HG03095 (cell line): ENCODE measurements at regions not wholly inside any gene's neighbourhood (a gene's known extent, or its start where the extent isn't known, plus 50 kb on each side); places are given as distances from the start of the nearest gene placed in this dataset.

Source experiments
- ATAC-seq: cut with Tn5 transposase; IDR thresholded peaks from one replicate; pipeline ENCODE4 v1.9.1; 2021; ENCODE audit warnings: moderate library complexity; ENCODE audit not compliant: unreplicated experiment

DNA sequence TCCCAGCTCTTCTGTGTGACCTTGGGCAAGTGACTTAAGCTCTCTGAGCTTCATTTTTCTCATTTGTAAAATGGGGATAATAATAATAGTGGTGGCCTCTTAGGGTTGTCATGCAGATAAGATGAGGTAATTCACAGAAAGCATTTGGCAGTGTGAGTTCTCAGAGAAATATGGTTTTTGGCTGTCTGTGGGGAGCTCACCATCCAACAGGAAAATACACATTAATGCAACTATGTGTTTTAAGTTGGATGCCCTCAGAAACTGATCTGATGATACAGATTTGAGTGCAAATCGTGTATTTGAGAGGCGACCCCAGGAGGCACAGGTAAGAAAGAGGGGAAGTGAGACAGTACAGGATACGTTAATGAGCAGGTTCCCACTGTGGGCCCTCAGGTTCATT is 56.1 kb upstream of the SPRED2 start:
- ATAC-seq, result no peak

DNA sequence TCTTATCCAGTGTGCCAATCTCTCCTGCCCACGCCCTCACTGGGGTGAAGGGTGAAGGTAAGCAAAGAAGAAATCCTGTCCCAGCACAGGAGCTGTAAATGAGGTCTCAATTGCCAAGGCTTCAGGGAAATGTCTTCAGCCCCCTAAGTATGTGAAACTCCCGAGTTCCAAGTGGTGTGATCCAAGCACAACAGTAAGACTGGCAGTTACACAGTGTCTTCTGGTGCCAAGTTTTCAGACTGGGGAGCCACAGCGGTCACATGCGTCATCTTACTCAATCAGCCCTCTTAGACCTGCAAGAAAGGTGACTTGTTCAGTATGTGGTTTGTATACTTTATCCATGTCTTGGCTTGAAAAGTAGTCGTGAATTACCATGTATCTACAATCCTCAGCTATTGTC is 55.0 kb upstream of the SPRED2 start:
- ATAC-seq, result no peak

DNA sequence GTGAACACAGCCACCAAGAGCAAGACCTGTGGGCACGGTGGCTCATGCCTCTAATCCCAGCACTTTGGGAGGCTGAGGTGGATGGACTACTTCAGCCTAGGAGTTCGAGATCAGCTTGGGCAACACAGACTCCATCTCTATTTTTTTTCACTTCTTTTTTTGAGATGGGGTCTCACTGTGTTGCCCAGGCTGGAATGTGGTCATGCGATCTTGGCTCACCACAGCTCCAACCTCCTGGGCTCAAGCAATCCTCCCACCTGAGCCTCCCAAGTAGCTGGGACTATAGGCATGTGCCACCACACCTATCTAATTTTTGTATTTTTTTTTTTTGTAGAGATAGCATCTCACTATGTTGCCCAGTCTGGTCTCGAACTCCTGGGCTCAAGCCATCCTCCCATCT is 54.4 kb upstream of the SPRED2 start:
- no peak for ATAC-seq

DNA sequence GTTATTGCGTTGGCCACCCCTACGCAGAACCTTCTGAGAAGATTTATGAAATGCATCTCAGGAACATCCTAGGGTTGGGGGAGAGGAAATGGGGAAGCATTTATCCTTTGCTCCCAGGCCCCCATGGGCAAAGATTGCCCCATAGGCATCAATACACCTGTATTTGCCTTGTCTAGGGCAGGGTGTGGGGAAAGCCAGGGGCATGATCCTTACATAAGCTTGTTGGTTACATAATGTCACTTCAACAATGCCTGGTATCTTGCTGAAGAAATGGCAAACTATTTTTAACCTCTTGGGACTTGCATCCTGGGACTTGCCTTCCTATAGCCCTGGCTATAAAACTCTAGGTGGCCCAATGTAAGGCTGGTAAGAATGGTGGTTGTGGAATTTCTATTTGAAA is 53.9 kb upstream of the SPRED2 start:
- no peak for ATAC-seq

DNA sequence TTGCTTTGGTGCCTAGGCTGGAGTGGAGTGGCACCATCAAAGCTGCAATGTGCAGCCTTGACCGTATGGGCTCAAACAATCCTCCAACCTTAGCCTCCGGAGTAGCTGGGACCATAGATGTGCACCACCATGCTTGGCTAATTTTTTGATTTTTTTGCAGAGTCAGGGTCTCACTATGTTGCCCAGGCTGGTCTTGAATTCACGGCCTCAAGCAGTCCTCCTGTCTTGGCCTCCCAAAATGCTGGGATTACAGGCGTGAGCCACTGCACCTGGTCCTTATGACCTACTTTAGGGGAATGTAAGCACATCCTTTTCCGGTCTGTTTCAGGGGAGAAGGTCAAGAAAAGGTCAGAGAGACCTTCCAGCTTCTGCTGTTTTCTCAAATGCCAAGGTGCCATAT is 53.4 kb upstream of the SPRED2 start:
- no peak for ATAC-seq

DNA sequence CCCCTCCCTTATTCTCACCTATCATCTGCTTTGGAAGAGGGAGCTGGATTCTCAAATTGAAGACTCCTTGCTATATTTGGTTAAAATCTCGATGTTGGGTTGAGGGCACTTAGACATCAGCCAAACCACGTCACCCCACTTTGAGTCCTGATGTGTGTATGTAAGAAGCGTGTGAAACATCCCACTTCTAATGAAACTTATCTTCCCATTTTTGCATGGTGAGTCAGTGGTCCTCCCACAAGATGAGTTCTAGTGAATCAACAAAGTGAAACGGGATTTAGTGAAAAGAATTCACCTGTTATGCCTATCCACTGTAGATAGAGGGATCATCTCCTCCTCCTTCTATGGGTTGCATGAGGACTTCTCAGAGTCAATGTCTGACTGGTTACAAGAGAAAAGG is 51.4 kb upstream of the SPRED2 start:
- no peak for ATAC-seq

DNA sequence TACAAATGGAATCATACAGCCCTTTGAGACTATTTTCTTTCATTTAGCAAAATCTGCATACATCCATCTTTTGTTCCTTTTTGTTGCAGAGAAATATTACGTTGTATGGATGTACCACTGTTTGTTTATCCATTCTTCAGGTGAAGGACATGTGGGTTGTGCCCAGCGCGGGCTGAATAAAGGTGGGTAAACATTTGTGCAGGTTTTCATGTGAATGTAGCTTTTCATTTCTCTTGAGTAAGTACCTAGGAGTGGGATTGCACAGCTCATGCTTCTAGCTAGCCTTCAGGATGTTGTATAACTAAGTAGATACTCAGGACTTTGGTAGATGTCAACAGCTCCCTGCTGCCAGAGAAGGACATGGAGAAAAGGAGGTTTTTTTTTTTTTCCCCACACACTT is 50.6 kb upstream of the SPRED2 start:
- no peak for ATAC-seq
